ENCODE measurements at regions not wholly inside any gene's neighbourhood (a gene's known extent, or its start where the extent isn't known, plus 50 kb on each side); places are given as distances from the start of the nearest gene placed in this dataset.

DNA sequence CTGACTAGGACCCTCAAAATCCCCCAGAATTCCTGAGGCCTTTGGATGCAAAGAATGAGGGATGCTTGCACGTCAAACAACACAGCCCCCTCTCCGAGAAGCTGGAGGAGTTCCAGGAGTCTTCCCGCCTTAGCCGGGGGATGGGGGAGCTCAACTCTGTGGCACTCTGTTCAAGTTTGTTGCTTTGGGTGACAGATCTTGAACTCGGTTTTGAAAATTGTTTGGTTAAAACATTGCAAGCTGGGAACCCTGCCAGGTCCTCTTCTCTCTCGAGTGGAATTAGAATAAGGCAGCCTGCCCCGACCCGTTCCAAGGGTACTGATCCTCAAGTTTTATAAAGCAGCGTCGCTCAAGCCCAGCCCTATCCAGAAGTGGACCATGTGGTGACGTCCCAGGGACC is 244.1 kb downstream of the LOXHD1 start:
- Histone ChIP-seq H4K5ac (ENCODE audit: insufficient read length, low read depth, low read length) (no peak overlapping the region), H2BK15ac (ENCODE audit: low read length) (no peak overlapping the region), H2AFZ (ENCODE audit: low read length) (no peak overlapping the region), H3K27me3 (replicated peaks in 1 of 4; ENCODE audit: control insufficient read depth in 3 of 4, extremely low read depth in 1 of 4, insufficient read depth in 3 of 4, low read length in 3 of 4) (no peaks in the 10 kb centered on the region; a peak in 2 of 7 replicates), H2BK120ac (replicated peaks; ENCODE audit: low read depth, low read length) (no peak overlapping the region), H4K20me1 (replicated peaks in 1 of 2; ENCODE audit: control insufficient read depth in 1 of 2, insufficient read depth in 2 of 2, low read length in 2 of 2) (peaks cover 0 to 2% of the 10 kb centered on the region in 2 experiments), H4K8ac (ENCODE audit: extremely low read depth, insufficient read depth, low read length) (no peak overlapping the region), H3K79me2 (ENCODE audit: control insufficient read depth in 1 of 2, insufficient read depth in 2 of 2, low read length in 2 of 2) (no peaks in the 10 kb centered on the region), H2BK20ac (ENCODE audit: low read length) (no peak overlapping the region), H3K18ac (ENCODE audit: extremely low read depth, low read length) (no peak overlapping the region), H3K23ac (ENCODE audit: insufficient read length) (no peak overlapping the region), H3K4me3 (ENCODE audit: extremely low read depth in 1 of 4, insufficient read depth in 2 of 4, low read depth in 3 of 4, low read length in 4 of 4) (no peak overlapping the region), H3K4me1 (replicated peaks in 1 of 4; ENCODE audit: control insufficient read depth in 3 of 4, insufficient read depth in 4 of 4, low read length in 3 of 4) (peaks cover 20 to 38% (median 26%) of the 10 kb centered on the region in 4 experiments), H3K14ac (ENCODE audit: insufficient read length) (no peak overlapping the region), H3K79me1 (ENCODE audit: low read depth, low read length) (no peaks in the 10 kb centered on the region), H3K36me3 (ENCODE audit: control insufficient read depth in 2 of 4, insufficient read depth in 4 of 4, low read length in 3 of 4) (no peaks in the 10 kb centered on the region), H3K9ac (replicated peaks in 1 of 4; ENCODE audit: extremely low read depth in 1 of 4, low read depth in 3 of 4, low read length in 3 of 4) (no peak overlapping the region), H2AK5ac (ENCODE audit: low read depth, low read length) (no peak overlapping the region), H3K27ac (ENCODE audit: low read depth, low read length) (no peak overlapping the region), H3K23me2 (ENCODE audit: low read depth, low read length) (no peaks in the 10 kb centered on the region), H2BK12ac (ENCODE audit: low read depth, low read length) (no peak overlapping the region), H3K9me3 (ENCODE audit: insufficient read depth in 2 of 2, low read depth in 1 of 2, low read length in 1 of 2) (no peaks in the 10 kb centered on the region), H3K4ac (replicated peaks; ENCODE audit: insufficient read length, low read depth, low read length) (peak overlapping the region; percentile 22), H4K91ac (replicated peaks; ENCODE audit: insufficient read length, low read length) (no peak overlapping the region), H3K56ac (replicated peaks; ENCODE audit: insufficient read length, low read depth, low read length) (no peak overlapping the region), H3K4me2 (ENCODE audit: insufficient read depth in 1 of 2, low read depth in 2 of 2, low read length in 2 of 2) (no peak overlapping the region), H2BK5ac (ENCODE audit: low read depth, low read length) (no peak overlapping the region)
- ChIA-PET CTCF (ENCODE audit: partially characterized antibody) (interaction anchor here (0.9 to 13.1 kb wide), 11 partner anchors 12 to 245 kb away, joined by 3 to 150 read pairs (median 7); no protein-coding TSS in a partner anchor), POLR2A (ENCODE audit: partially characterized antibody) (interaction anchor here (0.9 to 1.3 kb wide), 3 partner anchors 12 to 75 kb away, joined by 3 read pairs; no protein-coding TSS in a partner anchor)
- WGBS, 2 experiments (ENCODE audit: extremely low coverage in 1 of 2, insufficient coverage in 1 of 2, insufficient read length in 1 of 2, insufficient replicate concordance in 2 of 2, low coverage in 1 of 2, low lambda C conversion rate in 2 of 2, missing lambda C conversion rate in 1 of 2) = 92% methylated on average over 11 of the region's 11 CpGs; no CpG with 5 or more reads in 1 of the 2 experiments
- TF ChIP-seq E2F6 (IDR thresholded peaks at IDR 0.05) = peak; percentile 55
- no peak for TF ChIP-seq KDM4A (IDR thresholded peaks at IDR 0.05; ENCODE audit: low read depth, low read length, severe bottlenecking)
- FAIRE-seq = no peak
- DNase-seq (ENCODE audit: low read depth in 1 of 2, low spot score in 2 of 2) = no peak

Data from H1 (cell line).